SK-MEL-5 (cell line): ENCODE measurements at regions not wholly inside any gene's neighbourhood (a gene's known extent, or its start where the extent isn't known, plus 50 kb on each side); places are given as distances from the start of the nearest gene placed in this dataset.

Experiments
- DNase-seq: peaks from one replicate; pipeline ENCODE4 v3.0.0-alpha.2; 2016; ENCODE audit warnings: low read depth, low spot score
- in situ Hi-C: cut with HindIII; loops from 2 replicates; pipeline ENCODE4 v1.10.0; 2016; ENCODE audit warnings: low sequenced_read_pairs, high pct_unique_total_duplicates, low pct_unique_long_range_greater_than_20kb

- no peak for DNase-seq
- in situ Hi-C loops, result no loop called here
Measured at GRCh38 chr2:146138820-146139219, 1618.9 kb upstream of the ZEB2 start.

DNA sequence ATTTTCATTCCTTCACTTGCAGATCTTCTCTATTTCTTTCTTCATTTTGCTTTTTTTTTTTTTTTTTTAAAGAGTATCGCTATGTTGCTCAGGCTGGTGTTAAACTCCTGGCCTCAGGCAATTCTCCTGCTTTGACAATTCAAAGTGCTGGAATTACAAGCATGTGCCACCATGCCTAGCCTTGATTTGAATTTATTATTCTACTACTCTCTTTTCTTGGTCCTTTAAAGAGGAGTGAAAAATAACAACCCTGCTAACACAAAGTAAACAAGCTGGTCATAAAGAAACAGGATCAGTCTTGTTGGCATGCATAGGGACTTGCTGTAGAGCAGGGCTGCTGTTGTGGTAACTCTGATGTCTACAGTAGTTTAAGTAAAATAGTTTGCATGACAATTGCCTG is 1615.3 kb upstream of the ZEB2 start:
- no peak for DNase-seq
- in situ Hi-C loops, result no loop called here

GRCh38 chr2:146131785-146132184 is 1611.9 kb upstream of the ZEB2 start:
- DNase-seq, result no peak
- in situ Hi-C loops, result no loop called here

DNA sequence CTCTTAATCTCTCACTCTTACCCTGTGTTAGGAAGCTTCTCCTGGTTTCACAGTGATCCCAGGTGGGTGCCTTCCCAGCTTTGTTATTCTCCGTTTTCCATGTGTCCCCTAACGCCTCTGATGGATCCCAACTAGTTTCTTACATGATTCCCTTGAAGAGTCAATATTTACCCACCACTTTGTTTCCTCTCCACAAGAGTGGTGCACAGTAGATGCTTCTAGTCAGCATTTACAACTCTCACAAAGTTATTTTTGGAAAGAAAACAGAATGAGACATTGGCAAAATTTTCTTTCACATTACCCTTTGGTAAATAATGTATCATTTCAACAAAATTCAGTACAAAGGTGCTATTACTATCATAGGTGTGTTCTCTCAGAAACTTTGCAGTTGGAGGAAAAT is 1611.1 kb upstream of the ZEB2 start:
- in situ Hi-C loops, result no loop called here

DNA sequence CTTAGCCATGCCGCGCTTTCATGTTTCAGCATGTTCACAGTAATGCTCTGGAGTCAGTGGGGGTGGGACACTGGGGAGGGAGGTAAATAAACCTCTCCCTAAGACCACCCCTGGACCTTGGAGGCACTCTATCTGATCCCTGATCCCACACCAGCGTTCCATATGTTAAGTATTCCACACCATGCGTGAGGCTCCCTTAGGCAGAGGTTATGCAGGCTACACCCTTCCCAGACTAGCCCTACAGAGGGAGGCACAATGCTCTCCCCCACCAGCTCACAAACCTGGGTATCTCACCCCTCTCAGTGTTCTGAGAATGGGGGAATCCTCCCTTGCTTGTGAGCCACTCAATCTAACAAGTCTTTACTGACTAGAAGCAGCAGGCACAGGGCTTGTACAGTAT is 1610.4 kb upstream of the ZEB2 start:
- no peak for DNase-seq
- in situ Hi-C loops, result no loop called here

More for the DNA sequence above, 1611.1 kb upstream of the ZEB2 start:
- DNase-seq, result no peak

GRCh38 chr2:146129231-146129630 is 1609.3 kb upstream of the ZEB2 start:
- DNase-seq, result no peak
- in situ Hi-C loops, result no loop called here

- in situ Hi-C loops, result no loop called here
- DNase-seq, result no peak
Measured at GRCh38 chr2:146128216-146128615, 1608.3 kb upstream of the ZEB2 start.

- in situ Hi-C loops, result no loop called here
- DNase-seq, result no peak
Measured at GRCh38 chr2:146125551-146125950, 1605.6 kb upstream of the ZEB2 start.

DNA sequence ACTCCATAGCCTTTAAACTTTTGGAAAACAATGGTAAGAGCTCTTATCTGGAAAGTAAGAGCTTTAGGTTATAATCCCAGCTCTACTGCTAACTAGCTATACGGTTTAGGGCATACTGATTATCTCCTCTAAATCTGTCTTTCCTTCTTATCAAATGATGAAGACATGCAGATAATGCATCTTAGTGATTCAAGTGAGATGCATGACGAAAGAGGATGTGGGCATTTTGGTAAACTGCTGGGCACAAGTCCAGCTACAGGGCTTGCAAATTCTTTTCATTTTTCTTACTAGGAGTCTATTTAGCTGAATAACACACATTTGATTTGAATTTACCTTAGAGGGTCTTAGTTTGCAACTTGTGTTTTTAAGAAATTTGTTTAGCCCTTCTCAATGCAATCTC is 1604.8 kb upstream of the ZEB2 start:
- in situ Hi-C loops, result no loop called here
- DNase-seq, result no peak

- in situ Hi-C loops, result no loop called here
- DNase-seq, result no peak
Measured at GRCh38 chr2:146123714-146124113, 1603.8 kb upstream of the ZEB2 start.

DNA sequence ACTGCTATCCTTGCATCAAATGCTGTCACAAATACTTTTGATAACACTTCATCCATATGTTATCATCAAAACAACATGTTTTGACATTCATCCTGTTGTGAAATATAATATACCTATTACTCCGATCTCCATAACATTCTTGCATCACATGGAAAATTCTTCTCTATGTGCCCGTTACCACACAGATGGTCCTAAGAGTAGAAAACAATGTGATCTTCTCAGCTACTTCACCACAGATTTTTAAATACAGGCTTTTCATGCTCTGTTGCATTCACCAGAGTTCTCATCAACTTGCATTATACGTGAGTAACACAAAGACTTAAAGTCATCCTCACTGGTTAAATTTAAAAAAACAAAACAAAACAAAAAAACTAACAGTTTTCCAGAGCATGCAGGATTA is 1603.3 kb upstream of the ZEB2 start:
- in situ Hi-C loops, result no loop called here

DNA sequence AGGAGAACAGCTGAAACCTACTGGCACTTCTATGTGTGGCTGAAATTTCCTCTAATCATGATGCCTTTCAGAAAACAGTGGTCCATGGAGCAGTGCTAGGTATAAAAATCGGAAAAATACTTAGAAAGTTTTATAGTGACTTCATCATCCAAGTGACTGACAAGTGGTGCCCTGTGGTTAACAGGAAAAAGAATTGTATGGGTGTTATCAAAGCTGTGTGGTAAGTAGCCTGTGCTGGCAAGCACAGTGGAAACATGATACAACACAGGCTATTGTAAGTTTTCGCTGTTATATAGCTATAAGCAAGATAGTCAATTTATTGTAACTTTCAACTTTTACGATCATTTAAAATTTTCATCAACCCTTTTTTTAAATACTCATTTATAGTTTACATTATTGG is 1599.7 kb upstream of the ZEB2 start:
- in situ Hi-C loops, result no loop called here
- no peak for DNase-seq

More for the DNA sequence above, 1603.3 kb upstream of the ZEB2 start:
- DNase-seq, result peak; percentile 19

DNA sequence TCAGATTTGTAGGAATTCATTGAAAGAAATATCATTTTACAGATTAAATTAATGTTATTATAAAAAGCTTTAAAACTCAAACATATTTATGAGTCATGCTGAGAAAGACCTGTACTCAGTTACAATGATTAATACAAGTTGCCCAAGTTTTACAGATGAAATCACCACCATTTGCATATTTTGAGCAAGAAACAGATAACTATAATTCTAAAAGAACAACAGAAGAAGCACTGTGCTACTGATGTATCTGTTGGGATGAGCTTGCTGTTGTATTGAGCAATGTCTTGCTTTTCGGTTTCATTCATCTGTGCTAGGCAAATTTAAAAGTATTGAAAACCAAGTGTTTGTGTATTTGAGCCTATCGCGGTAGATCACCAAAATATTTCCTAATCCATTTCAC is 1589.1 kb upstream of the ZEB2 start:
- no peak for DNase-seq
- in situ Hi-C loops, result no loop called here

- in situ Hi-C loops, result no loop called here
- DNase-seq, result no peak
Measured at GRCh38 chr2:146094185-146094584, 1574.3 kb upstream of the ZEB2 start.

GRCh38 chr2:146081459-146081858 is 1561.5 kb upstream of the ZEB2 start:
- in situ Hi-C loops, result no loop called here
- DNase-seq, result no peak

GRCh38 chr2:146080925-146081324 is 1561.0 kb upstream of the ZEB2 start:
- in situ Hi-C loops, result no loop called here
- no peak for DNase-seq

DNA sequence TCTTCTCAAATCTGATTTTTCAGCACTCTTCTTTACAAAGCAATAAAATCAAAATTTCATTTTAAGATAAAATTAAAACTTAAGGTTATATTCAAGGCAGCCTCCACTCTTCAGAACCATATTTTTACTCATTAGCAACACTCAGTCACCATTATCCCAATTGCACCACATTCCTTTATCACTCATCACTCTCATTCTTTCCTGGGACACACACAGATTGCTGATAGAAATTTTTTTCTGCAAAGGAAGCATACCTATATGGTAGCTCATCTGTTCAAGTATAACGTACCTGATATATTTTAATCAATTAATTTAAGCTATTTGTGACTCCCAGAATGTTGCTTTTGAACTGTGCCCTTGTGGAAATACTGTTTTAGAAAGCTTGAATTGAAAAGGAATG is 1559.3 kb upstream of the ZEB2 start:
- in situ Hi-C loops, result no loop called here
- DNase-seq, result no peak

GRCh38 chr2:146077156-146077555 is 1557.2 kb upstream of the ZEB2 start:
- in situ Hi-C loops, result no loop called here
- no peak for DNase-seq

DNA sequence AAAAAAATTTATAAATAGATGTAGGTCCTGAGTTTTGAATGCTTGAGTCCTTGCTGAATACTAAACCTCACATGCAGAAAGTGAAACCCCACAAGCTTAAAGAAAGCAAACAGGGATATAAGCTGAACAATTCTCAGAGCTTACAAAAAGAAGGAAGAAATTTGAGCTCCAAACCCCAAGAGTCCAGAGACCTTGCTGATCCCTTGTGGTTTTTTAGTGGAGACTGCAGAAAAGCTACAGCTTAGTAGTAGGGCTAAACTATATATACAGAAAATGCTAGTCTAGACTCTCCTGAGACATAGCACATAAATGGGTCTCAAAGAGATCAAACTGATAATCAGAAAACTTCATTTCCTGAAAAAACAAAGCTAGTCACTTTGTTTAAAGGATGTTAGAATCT is 1548.1 kb upstream of the ZEB2 start:
- DNase-seq, result no peak
- in situ Hi-C loops, result no loop called here

GRCh38 chr2:146048141-146048540 is 1528.2 kb upstream of the ZEB2 start:
- DNase-seq, result no peak
- in situ Hi-C loops, result no loop called here
